ENCODE measurements at regions not wholly inside any gene's neighbourhood (a gene's known extent, or its start where the extent isn't known, plus 50 kb on each side); places are given as distances from the start of the nearest gene placed in this dataset.

DNA sequence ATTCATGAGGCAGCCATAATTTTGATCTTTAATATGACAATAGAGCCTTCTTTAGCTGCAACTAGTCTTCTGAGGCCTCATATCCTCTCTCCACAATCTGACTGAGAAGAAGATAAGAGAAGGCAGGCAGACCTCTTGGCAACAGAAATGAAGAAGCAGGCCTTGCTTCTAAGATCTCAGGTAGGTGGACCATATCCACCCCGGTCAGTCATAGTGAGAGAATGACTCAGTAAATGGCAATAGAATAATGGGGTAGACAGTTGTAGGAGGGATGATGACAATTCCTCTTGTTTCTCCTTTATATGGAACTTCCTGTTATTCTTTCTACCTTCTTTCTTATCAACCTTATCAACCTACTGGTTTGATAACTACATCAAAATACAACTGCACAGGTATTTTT lies 246.7 kb upstream of the G2E3 start:
- TF ChIP-seq, protein P1, sequence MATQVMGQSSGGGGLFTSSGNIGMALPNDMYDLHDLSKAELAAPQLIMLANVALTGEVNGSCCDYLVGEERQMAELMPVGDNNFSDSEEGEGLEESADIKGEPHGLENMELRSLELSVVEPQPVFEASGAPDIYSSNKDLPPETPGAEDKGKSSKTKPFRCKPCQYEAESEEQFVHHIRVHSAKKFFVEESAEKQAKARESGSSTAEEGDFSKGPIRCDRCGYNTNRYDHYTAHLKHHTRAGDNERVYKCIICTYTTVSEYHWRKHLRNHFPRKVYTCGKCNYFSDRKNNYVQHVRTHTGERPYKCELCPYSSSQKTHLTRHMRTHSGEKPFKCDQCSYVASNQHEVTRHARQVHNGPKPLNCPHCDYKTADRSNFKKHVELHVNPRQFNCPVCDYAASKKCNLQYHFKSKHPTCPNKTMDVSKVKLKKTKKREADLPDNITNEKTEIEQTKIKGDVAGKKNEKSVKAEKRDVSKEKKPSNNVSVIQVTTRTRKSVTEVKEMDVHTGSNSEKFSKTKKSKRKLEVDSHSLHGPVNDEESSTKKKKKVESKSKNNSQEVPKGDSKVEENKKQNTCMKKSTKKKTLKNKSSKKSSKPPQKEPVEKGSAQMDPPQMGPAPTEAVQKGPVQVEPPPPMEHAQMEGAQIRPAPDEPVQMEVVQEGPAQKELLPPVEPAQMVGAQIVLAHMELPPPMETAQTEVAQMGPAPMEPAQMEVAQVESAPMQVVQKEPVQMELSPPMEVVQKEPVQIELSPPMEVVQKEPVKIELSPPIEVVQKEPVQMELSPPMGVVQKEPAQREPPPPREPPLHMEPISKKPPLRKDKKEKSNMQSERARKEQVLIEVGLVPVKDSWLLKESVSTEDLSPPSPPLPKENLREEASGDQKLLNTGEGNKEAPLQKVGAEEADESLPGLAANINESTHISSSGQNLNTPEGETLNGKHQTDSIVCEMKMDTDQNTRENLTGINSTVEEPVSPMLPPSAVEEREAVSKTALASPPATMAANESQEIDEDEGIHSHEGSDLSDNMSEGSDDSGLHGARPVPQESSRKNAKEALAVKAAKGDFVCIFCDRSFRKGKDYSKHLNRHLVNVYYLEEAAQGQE (IDR thresholded peaks at IDR 0.05; ENCODE audit: low read depth): no peak
- TF ChIP-seq YY1 (IDR thresholded peaks at IDR 0.05; ENCODE audit: low read depth) (no peak), EP300 (IDR thresholded peaks at IDR 0.05; ENCODE audit: borderline replicate concordance) (no peak), CEBPB (IDR thresholded peaks at IDR 0.05) (no peak), CREB1 (IDR thresholded peaks at IDR 0.05; ENCODE audit: low read depth) (no peak), RAD21 (IDR thresholded peaks at IDR 0.05; ENCODE audit: low read depth) (no peak), TAF1 (IDR thresholded peaks at IDR 0.05; ENCODE audit: low read depth) (no peak), TEAD4 (IDR thresholded peaks at IDR 0.05) (no peak), EGR1 (IDR thresholded peaks at IDR 0.05) (no peak), TCF12 (IDR thresholded peaks at IDR 0.05; ENCODE audit: low read depth) (no peak)
- TF ChIP-seq, protein P2, sequence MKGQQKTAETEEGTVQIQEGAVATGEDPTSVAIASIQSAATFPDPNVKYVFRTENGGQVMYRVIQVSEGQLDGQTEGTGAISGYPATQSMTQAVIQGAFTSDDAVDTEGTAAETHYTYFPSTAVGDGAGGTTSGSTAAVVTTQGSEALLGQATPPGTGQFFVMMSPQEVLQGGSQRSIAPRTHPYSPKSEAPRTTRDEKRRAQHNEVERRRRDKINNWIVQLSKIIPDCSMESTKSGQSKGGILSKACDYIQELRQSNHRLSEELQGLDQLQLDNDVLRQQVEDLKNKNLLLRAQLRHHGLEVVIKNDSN (IDR thresholded peaks at IDR 0.05): no peak
- TF ChIP-seq, protein P3, sequence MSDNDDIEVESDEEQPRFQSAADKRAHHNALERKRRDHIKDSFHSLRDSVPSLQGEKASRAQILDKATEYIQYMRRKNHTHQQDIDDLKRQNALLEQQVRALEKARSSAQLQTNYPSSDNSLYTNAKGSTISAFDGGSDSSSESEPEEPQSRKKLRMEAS (IDR thresholded peaks at IDR 0.05): no peak
